HG02938 (cell line): ENCODE measurements at regions not wholly inside any gene's neighbourhood (a gene's known extent, or its start where the extent isn't known, plus 50 kb on each side); places are given as distances from the start of the nearest gene placed in this dataset.
"Not testable (repeated sequence)": the region's sequence is repeated elsewhere in the genome, so short reads cannot be mapped to it uniquely, and the experiment has no call there.

Source experiments
- ATAC-seq: cut with Tn5 transposase; IDR thresholded peaks from one replicate; pipeline ENCODE4 v1.9.1; 2021; ENCODE audit warnings: mild to moderate bottlenecking, moderate library complexity; ENCODE audit not compliant: unreplicated experiment

- ATAC-seq = not testable (repeated sequence)
These were observed 56.6 kb downstream of the CHST2 start for GRCh38 chr3:143175940-143176894.

- ATAC-seq = peak; percentile 51
These were observed 58.4 kb downstream of the CHST2 start for GRCh38 chr3:143177965-143178364.

- not testable (repeated sequence) for ATAC-seq
These were observed 59.4 kb downstream of the CHST2 start for GRCh38 chr3:143178775-143179548.

- no peak for ATAC-seq
These were observed 60.0 kb downstream of the CHST2 start for GRCh38 chr3:143179603-143180002.

- not testable (repeated sequence) for ATAC-seq
These were observed 61.3 kb downstream of the CHST2 start for GRCh38 chr3:143180860-143181259.

GRCh38 chr3:143181977-143182376, 62.4 kb downstream of the CHST2 start:
- not testable (repeated sequence) for ATAC-seq

GRCh38 chr3:143182866-143183664, 63.5 kb downstream of the CHST2 start:
- ATAC-seq = no peak

GRCh38 chr3:143183665-143183964, 64.0 kb downstream of the CHST2 start:
- no peak for ATAC-seq

- ATAC-seq = no peak
These were observed 64.5 kb downstream of the CHST2 start for GRCh38 chr3:143184099-143184498.

GRCh38 chr3:143185401-143185800, 65.8 kb downstream of the CHST2 start:
- no peak for ATAC-seq

GRCh38 chr3:143187111-143187510, 67.5 kb downstream of the CHST2 start:
- no peak for ATAC-seq

- no peak for ATAC-seq
These were observed 69.3 kb downstream of the CHST2 start for GRCh38 chr3:143188881-143189280.

- ATAC-seq = no peak
These were observed 70.5 kb downstream of the CHST2 start for GRCh38 chr3:143190101-143190500.

GRCh38 chr3:143192193-143192592, 72.6 kb downstream of the CHST2 start:
- no peak for ATAC-seq

GRCh38 chr3:143200001-143200924, 80.7 kb downstream of the CHST2 start:
- ATAC-seq = no peak

GRCh38 chr3:143201045-143201444, 81.5 kb downstream of the CHST2 start:
- no peak for ATAC-seq

GRCh38 chr3:143201870-143202752, 82.5 kb downstream of the CHST2 start:
- ATAC-seq = no peak

- no peak for ATAC-seq
These were observed 83.6 kb downstream of the CHST2 start for GRCh38 chr3:143203142-143203541.

GRCh38 chr3:143203848-143204247, 84.3 kb downstream of the CHST2 start:
- no peak for ATAC-seq
